BE2C (cell line): ENCODE measurements at regions not wholly inside any gene's neighbourhood (a gene's known extent, or its start where the extent isn't known, plus 50 kb on each side); places are given as distances from the start of the nearest gene placed in this dataset.

Experiments
- DNase-seq: peaks from one replicate; pipeline ENCODE4 v3.0.0-alpha.2; 2020
- H3K27me3 ChIP-seq: fragments of 250-450 bp; sonication (Bioruptor Pico); 2 replicates; pipeline ENCODE4 v1.5.1; 2020; ENCODE audit warnings: mild to moderate bottlenecking
- H3K36me3 ChIP-seq: fragments of 250-450 bp; sonication (Bioruptor Pico); 2 replicates; pipeline ENCODE4 v1.5.1; 2020; ENCODE audit warnings: mild to moderate bottlenecking
- H3K4me1 ChIP-seq: fragments of 250-450 bp; sonication (Bioruptor Pico); 2 replicates; pipeline ENCODE4 v1.5.1; 2020
- H3K4me3 ChIP-seq: 2 replicates; pipeline ENCODE4 v1.5.1; 2011; ENCODE audit warnings: low read depth, low read length
- H3K9me3 ChIP-seq: fragments of 250-450 bp; sonication (Bioruptor Pico); 2 replicates; pipeline ENCODE4 v1.5.1; 2020
- CTCF ChIP-seq: IDR thresholded peaks from 2 replicates; pipeline ENCODE4 v1.5.1; 2012; ENCODE audit warnings: mild to moderate bottlenecking, low read depth, low read length

GRCh38 chr1:95179205-95179986 lies 54.6 kb upstream of the RWDD3 start:
- no peaks in the 10 kb centered on the region for H3K27me3 ChIP-seq
- TF ChIP-seq CTCF, result no peak
- peak; percentile 30 for DNase-seq

GRCh38 chr1:95180371-95180770 lies 53.6 kb upstream of the RWDD3 start:
- Histone ChIP-seq H3K4me3 (no peak overlapping the region), H3K36me3 (no peaks in the 10 kb centered on the region), H3K4me1 (no peaks in the 10 kb centered on the region; the same call in 1 of the 2 replicates), H3K9me3 (no peaks in the 10 kb centered on the region), H3K27me3 (no peaks in the 10 kb centered on the region)
- TF ChIP-seq CTCF, result no peak
- no peak for DNase-seq

More at GRCh38 chr1:95179205-95179986, 54.6 kb upstream of the RWDD3 start:
- Histone ChIP-seq H3K4me1 (no peaks in the 10 kb centered on the region; the same call in 1 of the 2 replicates), H3K4me3 (no peak overlapping the region), H3K9me3 (no peaks in the 10 kb centered on the region), H3K36me3 (no peaks in the 10 kb centered on the region)

GRCh38 chr1:95181096-95181495 lies 52.9 kb upstream of the RWDD3 start:
- no peak overlapping the region for H3K4me3 ChIP-seq
- no peak for DNase-seq
- no peaks in the 10 kb centered on the region for H3K9me3 ChIP-seq
- no peak for TF ChIP-seq CTCF
- H3K36me3 ChIP-seq, result no peaks in the 10 kb centered on the region
- no peaks in the 10 kb centered on the region for H3K27me3 ChIP-seq
- no peaks in the 10 kb centered on the region; the same call in 1 of the 2 replicates for H3K4me1 ChIP-seq

- no peak overlapping the region for H3K4me3 ChIP-seq
- no peaks in the 10 kb centered on the region; the same call in 1 of the 2 replicates for H3K4me1 ChIP-seq
- no peak for TF ChIP-seq CTCF
- no peaks in the 10 kb centered on the region for H3K36me3 ChIP-seq
- DNase-seq, result no peak
- H3K9me3 ChIP-seq, result no peaks in the 10 kb centered on the region
- H3K27me3 ChIP-seq, result no peaks in the 10 kb centered on the region
These were observed 50.1 kb upstream of the RWDD3 start for GRCh38 chr1:95183952-95184351.
